ENCODE measurements at regions not wholly inside any gene's neighbourhood (a gene's known extent, or its start where the extent isn't known, plus 50 kb on each side); places are given as distances from the start of the nearest gene placed in this dataset.

DNA sequence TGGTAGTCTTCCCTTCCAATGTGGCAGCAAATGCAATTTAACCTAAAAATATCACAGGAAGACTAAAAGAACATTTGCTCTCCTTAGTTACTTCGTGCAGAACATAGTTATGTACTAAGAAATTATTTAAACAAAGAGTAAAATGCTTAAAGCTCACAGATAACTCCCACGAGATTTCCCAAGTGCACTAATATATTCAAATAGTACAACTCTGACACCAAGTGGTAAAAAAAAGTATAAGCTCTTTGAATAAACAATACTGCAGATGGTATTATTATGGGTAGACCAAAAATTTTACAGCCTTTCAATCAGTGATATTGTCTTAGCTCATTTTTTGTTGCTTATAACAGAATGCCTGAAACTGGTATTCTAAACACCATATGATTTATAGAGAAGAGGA is 52.8 kb upstream of the FILIP1 start:
- H3K4me3 ChIP-seq (ENCODE audit: low read depth, low read length): no peak overlapping the region
- CTCF ChIA-PET: interaction anchor here (0.6 to 2.9 kb wide), 28 partner anchors 10 to 337 kb away, joined by 3 to 57 read pairs (median 4); partner anchors contain the start of gene COX7A2
- TF ChIP-seq, protein P1, sequence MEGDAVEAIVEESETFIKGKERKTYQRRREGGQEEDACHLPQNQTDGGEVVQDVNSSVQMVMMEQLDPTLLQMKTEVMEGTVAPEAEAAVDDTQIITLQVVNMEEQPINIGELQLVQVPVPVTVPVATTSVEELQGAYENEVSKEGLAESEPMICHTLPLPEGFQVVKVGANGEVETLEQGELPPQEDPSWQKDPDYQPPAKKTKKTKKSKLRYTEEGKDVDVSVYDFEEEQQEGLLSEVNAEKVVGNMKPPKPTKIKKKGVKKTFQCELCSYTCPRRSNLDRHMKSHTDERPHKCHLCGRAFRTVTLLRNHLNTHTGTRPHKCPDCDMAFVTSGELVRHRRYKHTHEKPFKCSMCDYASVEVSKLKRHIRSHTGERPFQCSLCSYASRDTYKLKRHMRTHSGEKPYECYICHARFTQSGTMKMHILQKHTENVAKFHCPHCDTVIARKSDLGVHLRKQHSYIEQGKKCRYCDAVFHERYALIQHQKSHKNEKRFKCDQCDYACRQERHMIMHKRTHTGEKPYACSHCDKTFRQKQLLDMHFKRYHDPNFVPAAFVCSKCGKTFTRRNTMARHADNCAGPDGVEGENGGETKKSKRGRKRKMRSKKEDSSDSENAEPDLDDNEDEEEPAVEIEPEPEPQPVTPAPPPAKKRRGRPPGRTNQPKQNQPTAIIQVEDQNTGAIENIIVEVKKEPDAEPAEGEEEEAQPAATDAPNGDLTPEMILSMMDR (IDR thresholded peaks at IDR 0.05; ENCODE audit: insufficient read depth, low read length, missing control alignments): no peak
- POLR2A ChIA-PET: no interaction called here
- DNase-seq (ENCODE audit: low read depth, low spot score): no peak

DNA sequence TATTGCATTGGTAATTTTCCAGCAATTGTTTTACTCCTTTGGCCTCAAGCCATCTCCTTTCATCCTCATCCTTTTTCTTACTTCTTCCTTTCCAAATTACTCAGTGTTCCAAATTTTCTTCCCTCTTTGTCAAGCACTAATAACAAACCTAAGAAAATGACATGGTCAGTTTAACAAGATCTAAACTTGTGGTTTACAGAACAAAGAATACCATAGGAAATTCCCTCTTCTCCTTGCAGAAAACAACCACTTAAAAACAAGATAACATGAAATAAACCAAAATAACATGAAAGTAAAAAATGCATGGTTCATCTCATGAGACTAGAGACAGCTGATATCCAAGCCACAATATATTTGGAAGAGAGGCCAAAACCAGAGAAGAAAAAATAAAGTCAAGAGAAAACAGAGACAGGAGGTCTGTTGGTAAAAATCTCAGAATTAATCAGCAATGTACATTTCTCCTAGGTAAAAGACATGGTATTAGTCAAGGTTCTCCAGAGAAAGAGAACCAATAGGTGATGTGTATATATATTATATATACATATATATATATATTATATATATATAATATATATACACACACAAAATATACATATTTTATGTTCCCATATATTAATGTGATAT is 51.0 kb upstream of the SENP6 start:
- POLR2A ChIA-PET: no interaction called here
- no peak for DNase-seq (ENCODE audit: low read depth, low spot score)
- TF ChIP-seq, protein P1 (IDR thresholded peaks at IDR 0.05; ENCODE audit: insufficient read depth, low read length, missing control alignments): no peak
- CTCF ChIA-PET: interaction anchor here (1.6 kb wide), 1 partner anchor 284 kb away, joined by 8 read pairs; no protein-coding TSS in a partner anchor
- H3K4me3 ChIP-seq (ENCODE audit: low read depth, low read length): no peak overlapping the region

DNA sequence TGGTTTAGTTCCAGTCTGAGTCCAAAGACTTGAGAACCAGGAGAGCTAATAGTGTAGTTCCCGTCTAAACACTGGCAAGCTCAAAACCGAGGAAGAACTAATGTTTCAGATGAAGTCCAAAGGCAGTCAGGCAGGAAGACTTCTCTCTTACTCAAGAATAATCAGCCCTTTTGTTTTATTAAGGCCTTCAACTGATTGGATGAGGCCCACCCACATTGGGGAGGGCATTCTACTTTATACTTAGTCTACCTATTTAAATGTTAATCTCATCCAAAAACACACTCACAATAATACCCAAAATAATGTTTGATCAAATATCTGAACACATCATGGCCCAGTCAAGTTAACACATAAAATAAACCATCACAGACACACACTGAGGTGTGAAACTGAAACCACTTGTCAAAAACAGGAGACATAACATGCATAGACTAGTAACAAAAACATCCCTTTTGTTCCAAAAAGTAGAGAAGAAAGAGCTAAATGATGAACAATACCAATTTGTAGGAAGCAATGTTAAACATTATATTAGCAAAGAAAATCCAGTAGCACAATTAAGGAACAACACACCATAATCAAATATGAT is 50.2 kb upstream of the SENP6 start:
- no peak overlapping the region for H3K4me3 ChIP-seq (ENCODE audit: low read depth, low read length)
- POLR2A ChIA-PET: no interaction called here
- DNase-seq (ENCODE audit: low read depth, low spot score): no peak
- TF ChIP-seq, protein P1 (IDR thresholded peaks at IDR 0.05; ENCODE audit: insufficient read depth, low read length, missing control alignments): no peak
- CTCF ChIA-PET: interaction anchor here (0.8 to 1.6 kb wide), 3 partner anchors 10 to 284 kb away, joined by 3 to 8 read pairs (median 3); no protein-coding TSS in a partner anchor
